ENCODE measurements at regions not wholly inside any gene's neighbourhood (a gene's known extent, or its start where the extent isn't known, plus 50 kb on each side); places are given as distances from the start of the nearest gene placed in this dataset.

DNA sequence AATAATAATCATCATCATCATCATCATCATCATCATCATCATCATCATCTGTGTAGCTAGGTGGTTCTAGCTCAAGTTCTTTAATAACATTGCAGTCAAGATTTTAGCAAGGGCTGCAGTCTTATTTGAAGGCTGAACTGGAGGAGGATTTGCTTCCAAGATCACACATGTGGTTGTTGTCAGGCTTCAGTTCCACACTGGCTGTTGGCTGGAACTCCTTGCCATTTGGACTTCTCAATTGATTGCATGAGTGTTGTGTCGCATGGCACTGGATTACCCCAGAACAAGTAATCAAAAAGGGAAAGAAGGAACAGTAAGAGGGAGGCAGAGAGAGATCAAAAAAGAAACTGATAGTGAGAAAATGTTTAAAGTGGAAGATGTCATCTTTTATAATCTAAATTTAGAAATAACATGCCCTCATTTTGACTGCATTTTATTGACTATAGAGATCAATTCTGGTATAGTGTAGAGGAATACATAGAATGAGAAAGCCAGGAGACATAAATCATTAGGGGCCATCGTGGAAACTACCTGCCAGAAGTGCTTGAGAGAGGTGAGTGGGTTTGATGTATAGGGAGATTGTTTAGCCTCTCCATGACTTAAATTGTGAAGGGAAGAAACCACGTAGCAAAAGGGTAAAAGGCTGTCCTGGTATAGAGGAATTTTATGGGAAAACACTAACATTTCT, 346.6 kb upstream of the RBMS3 start:
- Mint-ChIP-seq H3K27me3 (ENCODE audit: low read depth) (no peaks in the 10 kb centered on the region), H3K9me3 (peaks cover 4% of the 10 kb centered on the region), H3K4me3 (no peak overlapping the region), H3K27ac (ENCODE audit: unreplicated experiment) (no peak overlapping the region), H3K36me3 (ENCODE audit: low read depth) (no peaks in the 10 kb centered on the region), H3K4me1 (peaks cover 6% of the 10 kb centered on the region)
- TF ChIP-seq, protein P1, sequence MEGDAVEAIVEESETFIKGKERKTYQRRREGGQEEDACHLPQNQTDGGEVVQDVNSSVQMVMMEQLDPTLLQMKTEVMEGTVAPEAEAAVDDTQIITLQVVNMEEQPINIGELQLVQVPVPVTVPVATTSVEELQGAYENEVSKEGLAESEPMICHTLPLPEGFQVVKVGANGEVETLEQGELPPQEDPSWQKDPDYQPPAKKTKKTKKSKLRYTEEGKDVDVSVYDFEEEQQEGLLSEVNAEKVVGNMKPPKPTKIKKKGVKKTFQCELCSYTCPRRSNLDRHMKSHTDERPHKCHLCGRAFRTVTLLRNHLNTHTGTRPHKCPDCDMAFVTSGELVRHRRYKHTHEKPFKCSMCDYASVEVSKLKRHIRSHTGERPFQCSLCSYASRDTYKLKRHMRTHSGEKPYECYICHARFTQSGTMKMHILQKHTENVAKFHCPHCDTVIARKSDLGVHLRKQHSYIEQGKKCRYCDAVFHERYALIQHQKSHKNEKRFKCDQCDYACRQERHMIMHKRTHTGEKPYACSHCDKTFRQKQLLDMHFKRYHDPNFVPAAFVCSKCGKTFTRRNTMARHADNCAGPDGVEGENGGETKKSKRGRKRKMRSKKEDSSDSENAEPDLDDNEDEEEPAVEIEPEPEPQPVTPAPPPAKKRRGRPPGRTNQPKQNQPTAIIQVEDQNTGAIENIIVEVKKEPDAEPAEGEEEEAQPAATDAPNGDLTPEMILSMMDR (conservative IDR thresholded peaks at IDR 0.05) = no peak
- DNase-seq (ENCODE audit: low read depth, low spot score) = no peak

DNA sequence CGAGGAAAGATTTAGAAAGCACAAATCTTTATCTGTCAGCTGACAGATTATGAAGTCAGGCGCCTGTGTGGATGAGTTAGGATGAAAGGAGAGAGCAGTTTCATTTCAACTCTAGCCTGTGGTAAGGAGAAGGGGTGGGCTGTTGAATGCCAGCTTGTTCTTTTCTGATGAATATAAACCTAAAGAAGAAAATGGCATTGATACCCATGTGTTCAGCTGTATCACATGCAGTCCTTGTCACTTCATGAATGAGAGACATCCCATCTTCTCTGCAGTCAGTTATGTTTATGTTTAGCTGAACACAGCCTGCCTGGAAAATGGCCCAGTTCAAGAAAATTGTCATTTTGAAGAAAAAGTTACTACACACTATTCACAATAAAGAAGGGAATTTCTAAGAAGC, 345.7 kb upstream of the RBMS3 start:
- Mint-ChIP-seq H3K4me1 (peaks cover 6% of the 10 kb centered on the region), H3K27ac (ENCODE audit: unreplicated experiment) (no peak overlapping the region), H3K36me3 (ENCODE audit: low read depth) (no peaks in the 10 kb centered on the region), H3K27me3 (ENCODE audit: low read depth) (no peaks in the 10 kb centered on the region), H3K4me3 (no peak overlapping the region), H3K9me3 (peaks cover 4% of the 10 kb centered on the region)
- DNase-seq (ENCODE audit: low read depth, low spot score) = no peak
- TF ChIP-seq, protein P1 (conservative IDR thresholded peaks at IDR 0.05) = no peak

DNA sequence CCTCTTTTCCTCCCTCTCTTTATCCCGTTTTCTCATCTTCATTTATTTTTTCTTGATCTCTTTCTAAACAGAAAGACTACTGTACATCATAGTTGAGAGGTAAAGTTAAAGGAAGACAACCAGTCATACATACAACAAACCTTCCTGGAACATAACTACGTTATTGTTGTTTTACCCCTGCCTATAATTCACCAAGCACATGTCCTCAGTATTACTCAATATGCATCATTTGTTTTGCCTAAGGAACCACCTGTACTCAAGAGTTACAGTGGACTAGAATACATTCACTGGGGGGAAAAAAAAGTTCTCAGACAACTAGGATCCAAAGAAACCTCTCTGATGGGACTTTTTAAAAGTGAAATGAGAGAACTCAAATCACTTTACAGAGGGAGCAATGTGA, 344.7 kb upstream of the RBMS3 start:
- no peak overlapping the region for H3K27ac Mint-ChIP-seq (ENCODE audit: unreplicated experiment)
- TF ChIP-seq, protein P1 (conservative IDR thresholded peaks at IDR 0.05) = no peak

DNA sequence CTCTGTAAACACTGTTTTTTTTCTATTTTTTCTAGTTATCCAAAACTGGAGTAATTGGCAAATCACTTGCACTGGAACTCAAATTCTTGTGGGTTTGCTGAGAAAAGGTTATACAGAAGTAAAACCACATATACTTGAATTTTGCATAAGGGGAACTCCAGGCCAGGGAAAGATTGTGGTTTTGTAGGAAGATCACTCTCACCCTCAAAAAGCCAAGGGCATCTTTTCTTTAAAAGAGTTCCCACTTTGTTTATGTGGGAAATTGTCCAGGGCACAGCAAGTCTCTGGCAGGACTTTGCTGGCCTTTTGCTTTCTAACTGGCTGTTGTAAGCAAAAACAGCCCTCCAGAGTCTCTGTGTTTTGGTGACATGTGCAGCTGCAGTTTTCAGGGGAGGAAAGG, 340.3 kb upstream of the RBMS3 start:
- DNase-seq (ENCODE audit: low read depth, low spot score) = no peak
- peaks cover 5% of the 10 kb centered on the region for H3K4me1 Mint-ChIP-seq
- no peaks in the 10 kb centered on the region for H3K36me3 Mint-ChIP-seq (ENCODE audit: low read depth)
- no peaks in the 10 kb centered on the region for H3K27me3 Mint-ChIP-seq (ENCODE audit: low read depth)
- no peak overlapping the region for H3K4me3 Mint-ChIP-seq
- peaks cover 4% of the 10 kb centered on the region for H3K9me3 Mint-ChIP-seq
- TF ChIP-seq, protein P1 (conservative IDR thresholded peaks at IDR 0.05) = no peak
- H3K27ac Mint-ChIP-seq (ENCODE audit: unreplicated experiment) = peak overlapping the region; percentile 84

More for the DNA sequence above, 344.7 kb upstream of the RBMS3 start:
- H3K27me3 Mint-ChIP-seq (ENCODE audit: low read depth) = no peaks in the 10 kb centered on the region
- no peak overlapping the region for H3K4me3 Mint-ChIP-seq
- no peaks in the 10 kb centered on the region for H3K36me3 Mint-ChIP-seq (ENCODE audit: low read depth)
- H3K9me3 Mint-ChIP-seq = peaks cover 4% of the 10 kb centered on the region
- H3K4me1 Mint-ChIP-seq = peaks cover 10% of the 10 kb centered on the region
- no peak for DNase-seq (ENCODE audit: low read depth, low spot score)

DNA sequence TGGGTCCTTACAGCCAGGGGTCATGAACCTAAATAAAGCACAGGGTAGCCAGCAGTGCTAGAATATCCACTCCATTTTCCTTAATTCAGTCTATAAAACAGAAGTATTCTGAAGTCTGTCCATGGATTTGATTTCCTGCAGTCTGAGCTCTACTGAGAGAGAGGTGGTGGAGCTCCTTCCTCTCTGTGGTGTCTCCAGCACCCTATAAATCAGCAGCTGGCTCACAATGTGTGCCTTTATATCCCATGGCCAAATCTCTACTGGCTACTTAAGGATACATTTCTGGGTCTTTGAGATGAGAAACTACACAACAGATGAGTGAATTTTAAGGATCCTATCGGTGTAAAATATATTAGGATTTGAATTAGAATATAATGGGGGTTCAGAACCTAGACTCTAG, 339.9 kb upstream of the RBMS3 start:
- Mint-ChIP-seq H3K9me3 (peaks cover 4% of the 10 kb centered on the region), H3K27me3 (ENCODE audit: low read depth) (no peaks in the 10 kb centered on the region), H3K36me3 (ENCODE audit: low read depth) (no peaks in the 10 kb centered on the region), H3K27ac (ENCODE audit: unreplicated experiment) (no peak overlapping the region), H3K4me3 (no peak overlapping the region), H3K4me1 (peaks cover 5% of the 10 kb centered on the region)
- no peak for DNase-seq (ENCODE audit: low read depth, low spot score)
- TF ChIP-seq, protein P1 (conservative IDR thresholded peaks at IDR 0.05) = no peak
